K562 (cell line): ENCODE measurements at regions not wholly inside any gene's neighbourhood (a gene's known extent, or its start where the extent isn't known, plus 50 kb on each side); places are given as distances from the start of the nearest gene placed in this dataset.

Experiments
- ATAC-seq: fragments of 200-7000 bp; cut with Tn5 transposase; 3 replicates; pipeline ENCODE4 v1.9.1; 2020; ENCODE audit warnings: moderate library complexity
- BruUV-seq: library from RNA; stranded (reverse); fragments of 400-500 nt; replicated peaks from 2 replicates; lab custom pipeline; 2021; lab: Mats Ljungman, UMichigan
- CTCF ChIA-PET: fragments of 300-600 bp; formaldehyde crosslinking; extraction: SDS; loops from one replicate; lab custom pipeline; 2021; ENCODE audit warnings: low intra/inter-chr PET ratio; lab: Yijun Ruan, JAX
- POLR2A ChIA-PET: fragments of 300-600, 350-650 bp; sonication (Branson Sonifier 250); formaldehyde crosslinking; extraction: SDS; loops from one replicate; lab custom pipeline; 2021; ENCODE audit warnings: antibody characterized with exemption, inconsistent platforms; lab: Yijun Ruan, JAX
- DNase-seq, 4 experiments: peaks; one replicate each; pipeline versions ENCODE4 v3.0.0 to v3.0.0-alpha.2; 2011 to 2018; ENCODE audit warnings: low spot score in 3 of 4, mixed read lengths in 3 of 4; ENCODE audit errors: extremely low read depth in 1 of 4
- FAIRE-seq: peaks from 2 replicates; lab custom pipeline; 2011; peaks lifted over from hg19 to GRCh38; lab: Jason Lieb, UNC
- H2AFZ ChIP-seq: 2 replicates; pipeline ENCODE4 v1.6.0; 2011; ENCODE audit warnings: low read depth, low read length, control low read depth, inconsistent platforms
- H3K27ac ChIP-seq: fragments of 200-600 bp; 3 replicates; pipeline ENCODE4 v1.8.0; 2011; ENCODE audit warnings: low read depth, mild to moderate bottlenecking, control low read depth, inconsistent platforms, low read length, moderate library complexity, mixed read lengths; ENCODE audit errors: extremely low read depth
- H3K27me3 ChIP-seq, 2 experiments: fragments of 300-600 bp in 1 of 2; 2 replicates in 1 of 2; 3 replicates in 1 of 2; pipeline versions ENCODE4 v1.6.0 to v1.8.0; 2011; ENCODE audit warnings: inconsistent platforms in 2 of 2, low read length in 2 of 2, mild to moderate bottlenecking in 1 of 2, mixed read lengths in 1 of 2, moderate library complexity in 1 of 2; ENCODE audit not compliant: control insufficient read depth in 2 of 2, insufficient read depth in 2 of 2
- H3K36me3 ChIP-seq: fragments of 300-600 bp; 3 replicates; pipeline ENCODE4 v1.8.0; 2011; ENCODE audit warnings: mild to moderate bottlenecking, low read length, inconsistent platforms; ENCODE audit not compliant: control insufficient read depth, insufficient read depth
- H3K4me1 ChIP-seq, 2 experiments: fragments of 200-600 bp in 1 of 2; replicated peaks in 1 of 2; 2 replicates in 1 of 2; 3 replicates in 1 of 2; pipeline versions ENCODE4 v1.5.1 to v1.8.0; 2011; ENCODE audit warnings: inconsistent platforms in 2 of 2, low read length in 2 of 2, mild to moderate bottlenecking in 1 of 2, mixed read lengths in 1 of 2, moderate library complexity in 1 of 2; ENCODE audit not compliant: control insufficient read depth in 2 of 2, insufficient read depth in 2 of 2
- H3K4me2 ChIP-seq: 2 replicates; pipeline ENCODE4 v1.6.1; 2011; ENCODE audit warnings: low read length, control low read depth, inconsistent platforms, mixed read lengths; ENCODE audit not compliant: insufficient read depth
- H3K4me3 ChIP-seq: fragments of 200-600 bp; sonication (generic), shearing (Covaris generic); 2 replicates; pipeline ENCODE4 v1.5.1; 2016; ENCODE audit warnings: control low read depth, inconsistent platforms
- H3K79me2 ChIP-seq: fragments of 200-600 bp; 3 replicates; pipeline ENCODE4 v1.8.0; 2011; ENCODE audit warnings: low read length, inconsistent platforms; ENCODE audit not compliant: control insufficient read depth, insufficient read depth
- H3K9ac ChIP-seq, 2 experiments: 2 replicates each; pipeline versions ENCODE4 v1.6.0 to v1.6.1; 2011; ENCODE audit warnings: low read depth in 2 of 2, low read length in 2 of 2, control low read depth in 1 of 2, inconsistent platforms in 1 of 2, mild to moderate bottlenecking in 1 of 2, mixed read lengths in 1 of 2; ENCODE audit not compliant: insufficient read depth in 1 of 2
- H3K9me1 ChIP-seq: one replicate; pipeline ENCODE4 v1.6.0; 2011; ENCODE audit warnings: inconsistent platforms, mild to moderate bottlenecking, low read length, moderate library complexity; ENCODE audit not compliant: control insufficient read depth, insufficient read depth
- H3K9me3 ChIP-seq: replicated peaks from 2 replicates; pipeline ENCODE4 v1.5.1; 2011; ENCODE audit warnings: low read depth, low read length, inconsistent platforms; ENCODE audit not compliant: control insufficient read depth, insufficient read depth
- H4K20me1 ChIP-seq: replicated peaks from 2 replicates; pipeline ENCODE4 v1.6.1; 2011; ENCODE audit warnings: low read length, inconsistent platforms, mixed read lengths; ENCODE audit not compliant: control insufficient read depth, insufficient read depth
- CBX1 ChIP-seq: sonication (generic); IDR thresholded peaks from 2 replicates; pipeline ENCODE4 v1.6.1; 2016; ENCODE audit warnings: antibody characterized with exemption, low read depth, mild to moderate bottlenecking
- CREM ChIP-seq: IDR thresholded peaks from 2 replicates; pipeline ENCODE4 v1.6.1; 2014; ENCODE audit warnings: antibody characterized with exemption, low read depth
- HDAC1 ChIP-seq, 2 experiments: fragments of 450-650 bp; IDR thresholded peaks; 2 replicates each; pipeline ENCODE4 v1.6.1; 2016 to 2017; ENCODE audit warnings: inconsistent platforms in 1 of 2, mild to moderate bottlenecking in 1 of 2, moderate library complexity in 1 of 2
- NFIC ChIP-seq: fragments of 450-650 bp; IDR thresholded peaks from 2 replicates; pipeline ENCODE4 v1.6.1; 2017; ENCODE audit warnings: mild to moderate bottlenecking, inconsistent platforms
- PYGO2 ChIP-seq: fragments of 450-650 bp; IDR thresholded peaks from 2 replicates; pipeline ENCODE4 v1.6.1; 2016; ENCODE audit warnings: mild to moderate bottlenecking, missing genetic modification characterization, moderate library complexity, missing compliant biosample characterization
- SAFB ChIP-seq: fragments of 200-400 bp; formaldehyde crosslinking; IDR thresholded peaks from 2 replicates; pipeline ENCODE4 v1.6.1; 2017; ENCODE audit warnings: low read depth, low read length, borderline replicate concordance
- SIN3A ChIP-seq, 2 experiments: fragments of 150-350 bp in 1 of 2; IDR thresholded peaks; 2 replicates each; pipeline ENCODE4 v1.6.1; 2011 to 2016; ENCODE audit warnings: borderline replicate concordance in 2 of 2, low read depth in 2 of 2, low read length in 2 of 2, mild to moderate bottlenecking in 2 of 2, moderate library complexity in 2 of 2; ENCODE audit not compliant: control insufficient read depth in 1 of 2
- ZNF316 ChIP-seq: fragments of 450-650 bp; IDR thresholded peaks from 2 replicates; pipeline ENCODE4 v1.6.1; 2016
- ZNF57 ChIP-seq: fragments of 450-650 bp; formaldehyde crosslinking; IDR thresholded peaks from 2 replicates; pipeline ENCODE4 v1.4.0; 2020; ENCODE audit warnings: mild to moderate bottlenecking, moderate library complexity
- WGBS: fragments of 100-300 bp; shearing (Covaris generic); methylation state at CpG from one replicate; pipeline ENCODE4 v1.1.6; 2016; ENCODE audit warnings: low coverage, mixed read lengths; ENCODE audit not compliant: insufficient coverage; ENCODE audit errors: missing lambda C conversion rate; 5-methylcytosine and 5-hydroxymethylcytosine counted together
- in situ Hi-C: fragments of 300-500 bp; cut with MboI; formaldehyde crosslinking; loops from 4 replicates; pipeline ENCODE4 v1.15.0; 2018; ENCODE audit warnings: inconsistent platforms, mixed read lengths
- intact Hi-C: fragments of 100-400 bp; cut with micrococcal nuclease; formaldehyde crosslinking; loops from 2 replicates; pipeline ENCODE4 v1.14.2; 2022
- TF ChIP-seq, protein P1 (sequence below): fragments of 450-650 bp; IDR thresholded peaks from 2 replicates; pipeline ENCODE4 v1.6.1; 2016; ENCODE audit warnings: mild to moderate bottlenecking, moderate library complexity
- TF ChIP-seq, protein P2 (sequence below): fragments of 450-650 bp; IDR thresholded peaks from 2 replicates; pipeline ENCODE4 v1.7.0; 2016; ENCODE audit warnings: borderline replicate concordance

DNA sequence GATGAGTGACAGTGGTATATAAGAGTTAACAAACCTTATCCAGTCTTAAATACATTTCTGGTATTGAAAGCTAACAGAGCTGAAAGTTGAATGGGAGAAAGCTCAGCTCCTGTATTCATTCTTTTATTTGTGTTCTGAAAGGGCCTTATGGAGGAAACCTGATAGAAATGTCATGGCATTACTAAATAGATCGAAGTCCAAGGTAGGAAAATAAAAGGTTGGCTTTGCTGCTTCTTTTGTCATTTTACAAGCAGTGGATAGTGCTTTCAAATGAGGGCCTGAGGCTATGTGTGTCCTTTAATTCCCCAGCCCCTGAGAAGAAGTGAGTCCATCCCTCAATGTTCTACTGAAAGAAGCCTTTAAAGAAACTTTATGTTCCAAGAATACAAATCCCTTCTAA is 974.3 kb upstream of the INTU start:
- no peak for FAIRE-seq
- TF ChIP-seq PYGO2 (tag) = no peak
- no peak for TF ChIP-seq CREM
- no peak for TF ChIP-seq SAFB
- no peak for TF ChIP-seq NFIC
- no peak for TF ChIP-seq ZNF316
- TF ChIP-seq, protein P1, sequence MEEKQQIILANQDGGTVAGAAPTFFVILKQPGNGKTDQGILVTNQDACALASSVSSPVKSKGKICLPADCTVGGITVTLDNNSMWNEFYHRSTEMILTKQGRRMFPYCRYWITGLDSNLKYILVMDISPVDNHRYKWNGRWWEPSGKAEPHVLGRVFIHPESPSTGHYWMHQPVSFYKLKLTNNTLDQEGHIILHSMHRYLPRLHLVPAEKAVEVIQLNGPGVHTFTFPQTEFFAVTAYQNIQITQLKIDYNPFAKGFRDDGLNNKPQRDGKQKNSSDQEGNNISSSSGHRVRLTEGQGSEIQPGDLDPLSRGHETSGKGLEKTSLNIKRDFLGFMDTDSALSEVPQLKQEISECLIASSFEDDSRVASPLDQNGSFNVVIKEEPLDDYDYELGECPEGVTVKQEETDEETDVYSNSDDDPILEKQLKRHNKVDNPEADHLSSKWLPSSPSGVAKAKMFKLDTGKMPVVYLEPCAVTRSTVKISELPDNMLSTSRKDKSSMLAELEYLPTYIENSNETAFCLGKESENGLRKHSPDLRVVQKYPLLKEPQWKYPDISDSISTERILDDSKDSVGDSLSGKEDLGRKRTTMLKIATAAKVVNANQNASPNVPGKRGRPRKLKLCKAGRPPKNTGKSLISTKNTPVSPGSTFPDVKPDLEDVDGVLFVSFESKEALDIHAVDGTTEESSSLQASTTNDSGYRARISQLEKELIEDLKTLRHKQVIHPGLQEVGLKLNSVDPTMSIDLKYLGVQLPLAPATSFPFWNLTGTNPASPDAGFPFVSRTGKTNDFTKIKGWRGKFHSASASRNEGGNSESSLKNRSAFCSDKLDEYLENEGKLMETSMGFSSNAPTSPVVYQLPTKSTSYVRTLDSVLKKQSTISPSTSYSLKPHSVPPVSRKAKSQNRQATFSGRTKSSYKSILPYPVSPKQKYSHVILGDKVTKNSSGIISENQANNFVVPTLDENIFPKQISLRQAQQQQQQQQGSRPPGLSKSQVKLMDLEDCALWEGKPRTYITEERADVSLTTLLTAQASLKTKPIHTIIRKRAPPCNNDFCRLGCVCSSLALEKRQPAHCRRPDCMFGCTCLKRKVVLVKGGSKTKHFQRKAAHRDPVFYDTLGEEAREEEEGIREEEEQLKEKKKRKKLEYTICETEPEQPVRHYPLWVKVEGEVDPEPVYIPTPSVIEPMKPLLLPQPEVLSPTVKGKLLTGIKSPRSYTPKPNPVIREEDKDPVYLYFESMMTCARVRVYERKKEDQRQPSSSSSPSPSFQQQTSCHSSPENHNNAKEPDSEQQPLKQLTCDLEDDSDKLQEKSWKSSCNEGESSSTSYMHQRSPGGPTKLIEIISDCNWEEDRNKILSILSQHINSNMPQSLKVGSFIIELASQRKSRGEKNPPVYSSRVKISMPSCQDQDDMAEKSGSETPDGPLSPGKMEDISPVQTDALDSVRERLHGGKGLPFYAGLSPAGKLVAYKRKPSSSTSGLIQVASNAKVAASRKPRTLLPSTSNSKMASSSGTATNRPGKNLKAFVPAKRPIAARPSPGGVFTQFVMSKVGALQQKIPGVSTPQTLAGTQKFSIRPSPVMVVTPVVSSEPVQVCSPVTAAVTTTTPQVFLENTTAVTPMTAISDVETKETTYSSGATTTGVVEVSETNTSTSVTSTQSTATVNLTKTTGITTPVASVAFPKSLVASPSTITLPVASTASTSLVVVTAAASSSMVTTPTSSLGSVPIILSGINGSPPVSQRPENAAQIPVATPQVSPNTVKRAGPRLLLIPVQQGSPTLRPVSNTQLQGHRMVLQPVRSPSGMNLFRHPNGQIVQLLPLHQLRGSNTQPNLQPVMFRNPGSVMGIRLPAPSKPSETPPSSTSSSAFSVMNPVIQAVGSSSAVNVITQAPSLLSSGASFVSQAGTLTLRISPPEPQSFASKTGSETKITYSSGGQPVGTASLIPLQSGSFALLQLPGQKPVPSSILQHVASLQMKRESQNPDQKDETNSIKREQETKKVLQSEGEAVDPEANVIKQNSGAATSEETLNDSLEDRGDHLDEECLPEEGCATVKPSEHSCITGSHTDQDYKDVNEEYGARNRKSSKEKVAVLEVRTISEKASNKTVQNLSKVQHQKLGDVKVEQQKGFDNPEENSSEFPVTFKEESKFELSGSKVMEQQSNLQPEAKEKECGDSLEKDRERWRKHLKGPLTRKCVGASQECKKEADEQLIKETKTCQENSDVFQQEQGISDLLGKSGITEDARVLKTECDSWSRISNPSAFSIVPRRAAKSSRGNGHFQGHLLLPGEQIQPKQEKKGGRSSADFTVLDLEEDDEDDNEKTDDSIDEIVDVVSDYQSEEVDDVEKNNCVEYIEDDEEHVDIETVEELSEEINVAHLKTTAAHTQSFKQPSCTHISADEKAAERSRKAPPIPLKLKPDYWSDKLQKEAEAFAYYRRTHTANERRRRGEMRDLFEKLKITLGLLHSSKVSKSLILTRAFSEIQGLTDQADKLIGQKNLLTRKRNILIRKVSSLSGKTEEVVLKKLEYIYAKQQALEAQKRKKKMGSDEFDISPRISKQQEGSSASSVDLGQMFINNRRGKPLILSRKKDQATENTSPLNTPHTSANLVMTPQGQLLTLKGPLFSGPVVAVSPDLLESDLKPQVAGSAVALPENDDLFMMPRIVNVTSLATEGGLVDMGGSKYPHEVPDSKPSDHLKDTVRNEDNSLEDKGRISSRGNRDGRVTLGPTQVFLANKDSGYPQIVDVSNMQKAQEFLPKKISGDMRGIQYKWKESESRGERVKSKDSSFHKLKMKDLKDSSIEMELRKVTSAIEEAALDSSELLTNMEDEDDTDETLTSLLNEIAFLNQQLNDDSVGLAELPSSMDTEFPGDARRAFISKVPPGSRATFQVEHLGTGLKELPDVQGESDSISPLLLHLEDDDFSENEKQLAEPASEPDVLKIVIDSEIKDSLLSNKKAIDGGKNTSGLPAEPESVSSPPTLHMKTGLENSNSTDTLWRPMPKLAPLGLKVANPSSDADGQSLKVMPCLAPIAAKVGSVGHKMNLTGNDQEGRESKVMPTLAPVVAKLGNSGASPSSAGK = no peak
- no peak for TF ChIP-seq SIN3A (IDR thresholded peaks at IDR 0.05; ENCODE audit: borderline replicate concordance in 2 of 2, control insufficient read depth in 1 of 2, low read depth in 2 of 2, low read length in 2 of 2)
- no peak for TF ChIP-seq CBX1
- TF ChIP-seq ZNF57 (CRISPR knock-in tag) = no peak
- TF ChIP-seq HDAC1 (IDR thresholded peaks at IDR 0.05) = no peak
- TF ChIP-seq, protein P2, sequence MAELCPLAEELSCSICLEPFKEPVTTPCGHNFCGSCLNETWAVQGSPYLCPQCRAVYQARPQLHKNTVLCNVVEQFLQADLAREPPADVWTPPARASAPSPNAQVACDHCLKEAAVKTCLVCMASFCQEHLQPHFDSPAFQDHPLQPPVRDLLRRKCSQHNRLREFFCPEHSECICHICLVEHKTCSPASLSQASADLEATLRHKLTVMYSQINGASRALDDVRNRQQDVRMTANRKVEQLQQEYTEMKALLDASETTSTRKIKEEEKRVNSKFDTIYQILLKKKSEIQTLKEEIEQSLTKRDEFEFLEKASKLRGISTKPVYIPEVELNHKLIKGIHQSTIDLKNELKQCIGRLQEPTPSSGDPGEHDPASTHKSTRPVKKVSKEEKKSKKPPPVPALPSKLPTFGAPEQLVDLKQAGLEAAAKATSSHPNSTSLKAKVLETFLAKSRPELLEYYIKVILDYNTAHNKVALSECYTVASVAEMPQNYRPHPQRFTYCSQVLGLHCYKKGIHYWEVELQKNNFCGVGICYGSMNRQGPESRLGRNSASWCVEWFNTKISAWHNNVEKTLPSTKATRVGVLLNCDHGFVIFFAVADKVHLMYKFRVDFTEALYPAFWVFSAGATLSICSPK = no peak

More for the DNA sequence above, 974.3 kb upstream of the INTU start:
- Histone ChIP-seq H3K79me2 (peaks cover 88% of the 10 kb centered on the region), H2AFZ (no peak overlapping the region), H3K9me3 (no peaks in the 10 kb centered on the region), H3K27me3 (no peaks in the 10 kb centered on the region), H3K9ac (no peak overlapping the region), H3K4me1 (peaks cover 2 to 11% of the 10 kb centered on the region in 2 experiments; a peak in 3 of 5 replicates), H3K4me2 (no peak overlapping the region), H3K9me1 (no peaks in the 10 kb centered on the region), H3K4me3 (no peak overlapping the region), H4K20me1 (0 out of 2 replicates have a peak, but pooled peaks cover 4% of the 10 kb centered on the region), H3K36me3 (peaks cover 3% of the 10 kb centered on the region; the same call in 1 of the 3 replicates), H3K27ac (no peak overlapping the region)
- in situ Hi-C loops (no loop called here), intact Hi-C loops (no loop called here)
- BruUV-seq = no TSS peak
- ATAC-seq = no peak
- CTCF ChIA-PET = no interaction called here
- POLR2A ChIA-PET = no interaction called here
- DNase-seq = no peak
- 65% methylated on average over 1 of the region's 1 CpG for WGBS
